Breast epithelium (tissue), 4 donors: ENCODE measurements at regions not wholly inside any gene's neighbourhood (a gene's known extent, or its start where the extent isn't known, plus 50 kb on each side); places are given as distances from the start of the nearest gene placed in this dataset.

Experiments
- DNase-seq, 2 donors: peaks; one replicate each; pipeline ENCODE4 v3.0.0-alpha.2; 2019; ENCODE audit warnings: low spot score in 2 of 2
- H3K27ac ChIP-seq, 2 donors: fragments of 200-600 bp; sonication (generic) in 1 of 2; one replicate each; pipeline ENCODE4 v1.5.1; 2016 to 2019; ENCODE audit warnings: mild to moderate bottlenecking in 1 of 2
- H3K27me3 ChIP-seq, 2 donors: fragments of 200-600 bp; sonication (generic) in 1 of 2; one replicate each; pipeline versions ENCODE4 v1.5.1 to v1.6.0; 2017 to 2019; ENCODE audit warnings: control low read depth in 1 of 2, mild to moderate bottlenecking in 1 of 2
- H3K36me3 ChIP-seq: fragments of 200-600 bp; one replicate; pipeline ENCODE4 v1.5.1; 2019
- H3K4me1 ChIP-seq, 2 donors: fragments of 200-600 bp; sonication (generic); one replicate each; pipeline ENCODE4 v1.5.1; 2016 to 2019; ENCODE audit warnings: control low read depth in 1 of 2
- H3K4me3 ChIP-seq, 3 donors: fragments of 200-600 bp; sonication (generic); 1 replicate in 2 of 3; 2 replicates in 1 of 3; pipeline ENCODE4 v1.5.1; 2016 to 2019; ENCODE audit warnings: mild to moderate bottlenecking in 3 of 3, moderate library complexity in 2 of 3
- H3K9me3 ChIP-seq, 2 donors: fragments of 200-600 bp; sonication (generic) in 1 of 2; one replicate each; pipeline ENCODE4 v1.5.1; 2016 to 2019; ENCODE audit warnings: control low read depth in 1 of 2
- POLR2A ChIP-seq: fragments of 450-650 bp; IDR thresholded peaks from one replicate; pipeline ENCODE4 v1.6.1; 2016; ENCODE audit warnings: antibody characterized with exemption, mild to moderate bottlenecking, moderate library complexity
- POLR2AphosphoS5 ChIP-seq, 3 donors: sonication (generic); formaldehyde crosslinking; IDR thresholded peaks; one replicate each; pipeline ENCODE4 v1.6.1; 2017; ENCODE audit warnings: antibody characterized with exemption in 3 of 3
- intact Hi-C: fragments of 100-400 bp; cut with DNase I; formaldehyde crosslinking; loops from one replicate; pipeline ENCODE4 v1.15.1; 2023; ENCODE audit warnings: low total_unique reads
- TF ChIP-seq, protein P1 (sequence below), 3 donors: fragments of 450-650 bp; IDR thresholded peaks; one replicate each; pipeline ENCODE4 v1.5.1; 2016 to 2017; ENCODE audit warnings: antibody characterized with exemption in 3 of 3, mild to moderate bottlenecking in 3 of 3, moderate library complexity in 3 of 3

DNA sequence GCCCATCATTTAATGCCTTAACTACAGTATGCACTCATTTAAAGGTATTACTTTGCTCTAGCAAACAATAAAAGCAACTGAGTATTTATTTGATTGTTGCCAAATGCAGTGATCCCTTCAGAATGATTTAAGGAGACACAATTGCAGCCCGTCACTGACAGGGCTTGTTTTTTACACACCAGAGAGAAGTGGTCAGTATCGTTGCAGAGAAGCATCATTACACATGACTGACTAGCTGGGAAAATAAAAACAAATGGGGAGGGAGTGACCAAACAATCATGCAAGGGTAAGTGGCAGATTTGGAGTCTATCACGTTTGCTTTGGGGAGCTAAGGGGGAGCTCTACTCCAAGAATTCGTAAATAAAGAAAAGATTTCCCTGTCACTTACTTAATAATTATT is 1685.3 kb upstream of the TENM3 start:
- no peaks in the 10 kb centered on the region for H3K4me1 ChIP-seq
- no peaks in the 10 kb centered on the region for H3K36me3 ChIP-seq
- DNase-seq, result no peak
- H3K27me3 ChIP-seq, result no peaks in the 10 kb centered on the region
- H3K27ac ChIP-seq, result no peak overlapping the region
- TF ChIP-seq, protein P1, sequence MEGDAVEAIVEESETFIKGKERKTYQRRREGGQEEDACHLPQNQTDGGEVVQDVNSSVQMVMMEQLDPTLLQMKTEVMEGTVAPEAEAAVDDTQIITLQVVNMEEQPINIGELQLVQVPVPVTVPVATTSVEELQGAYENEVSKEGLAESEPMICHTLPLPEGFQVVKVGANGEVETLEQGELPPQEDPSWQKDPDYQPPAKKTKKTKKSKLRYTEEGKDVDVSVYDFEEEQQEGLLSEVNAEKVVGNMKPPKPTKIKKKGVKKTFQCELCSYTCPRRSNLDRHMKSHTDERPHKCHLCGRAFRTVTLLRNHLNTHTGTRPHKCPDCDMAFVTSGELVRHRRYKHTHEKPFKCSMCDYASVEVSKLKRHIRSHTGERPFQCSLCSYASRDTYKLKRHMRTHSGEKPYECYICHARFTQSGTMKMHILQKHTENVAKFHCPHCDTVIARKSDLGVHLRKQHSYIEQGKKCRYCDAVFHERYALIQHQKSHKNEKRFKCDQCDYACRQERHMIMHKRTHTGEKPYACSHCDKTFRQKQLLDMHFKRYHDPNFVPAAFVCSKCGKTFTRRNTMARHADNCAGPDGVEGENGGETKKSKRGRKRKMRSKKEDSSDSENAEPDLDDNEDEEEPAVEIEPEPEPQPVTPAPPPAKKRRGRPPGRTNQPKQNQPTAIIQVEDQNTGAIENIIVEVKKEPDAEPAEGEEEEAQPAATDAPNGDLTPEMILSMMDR (IDR thresholded peaks at IDR 0.05), result no peak
- TF ChIP-seq POLR2AphosphoS5 (IDR thresholded peaks at IDR 0.05) (no peak), POLR2A (no peak)
- intact Hi-C loops, result no loop called here
- H3K4me3 ChIP-seq, result no peak overlapping the region
- H3K9me3 ChIP-seq, result no peaks in the 10 kb centered on the region

DNA sequence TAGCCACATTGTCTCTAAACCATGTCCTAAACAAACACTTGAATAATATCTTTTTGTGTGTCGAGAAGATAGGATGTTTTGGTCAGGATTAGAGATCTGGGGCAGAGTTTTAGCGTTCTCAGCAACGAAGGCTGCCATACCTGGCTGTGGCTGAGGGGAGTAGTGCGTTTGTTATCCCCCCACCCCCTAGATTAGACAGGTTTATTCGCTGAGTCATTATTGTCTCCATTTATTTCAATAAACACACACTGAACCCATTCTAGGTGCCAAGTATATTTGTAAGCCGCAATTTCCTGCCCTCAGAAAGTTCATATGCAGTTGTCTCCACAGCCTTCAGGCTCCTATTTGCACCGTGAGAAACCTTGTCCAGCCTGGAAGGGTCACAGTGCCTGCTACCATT is 1684.8 kb upstream of the TENM3 start:
- intact Hi-C loops, result no loop called here
- no peak for TF ChIP-seq POLR2A
- TF ChIP-seq, protein P1 (IDR thresholded peaks at IDR 0.05), result no peak
- no peak for TF ChIP-seq POLR2AphosphoS5 (IDR thresholded peaks at IDR 0.05)

DNA sequence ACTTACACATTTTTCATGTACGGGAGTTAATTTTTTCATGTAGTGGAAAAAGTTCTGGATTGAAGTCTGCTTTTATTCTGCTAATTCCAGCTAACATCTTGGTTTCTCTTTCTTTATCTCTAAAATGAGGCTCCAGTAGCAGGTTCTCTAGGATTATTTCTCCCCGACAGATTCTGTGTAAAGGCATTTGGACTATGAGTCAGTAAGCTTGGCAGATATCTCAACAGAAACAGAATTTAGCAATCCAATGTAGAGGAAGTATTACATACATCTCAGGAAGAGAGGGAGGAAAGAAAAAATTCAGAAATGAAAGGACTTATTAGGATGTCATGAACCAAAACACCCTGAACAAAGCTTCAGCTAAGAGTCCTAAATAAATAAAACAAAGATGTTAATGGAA is 1682.3 kb upstream of the TENM3 start:
- H3K36me3 ChIP-seq, result no peaks in the 10 kb centered on the region
- no peak for DNase-seq
- no peak overlapping the region for H3K4me3 ChIP-seq
- H3K27ac ChIP-seq, result no peak overlapping the region
- H3K4me1 ChIP-seq, result no peaks in the 10 kb centered on the region
- TF ChIP-seq POLR2AphosphoS5 (IDR thresholded peaks at IDR 0.05), result no peak
- TF ChIP-seq, protein P1 (IDR thresholded peaks at IDR 0.05), result no peak
- TF ChIP-seq POLR2A, result no peak
- H3K9me3 ChIP-seq, result no peaks in the 10 kb centered on the region
- intact Hi-C loops, result no loop called here
- no peaks in the 10 kb centered on the region for H3K27me3 ChIP-seq

More for the DNA sequence above, 1684.8 kb upstream of the TENM3 start:
- no peak for DNase-seq
- H3K36me3 ChIP-seq, result no peaks in the 10 kb centered on the region
- H3K27ac ChIP-seq, result no peak overlapping the region
- H3K9me3 ChIP-seq, result no peaks in the 10 kb centered on the region
- no peaks in the 10 kb centered on the region for H3K4me1 ChIP-seq
- no peaks in the 10 kb centered on the region for H3K27me3 ChIP-seq
- no peak overlapping the region for H3K4me3 ChIP-seq

DNA sequence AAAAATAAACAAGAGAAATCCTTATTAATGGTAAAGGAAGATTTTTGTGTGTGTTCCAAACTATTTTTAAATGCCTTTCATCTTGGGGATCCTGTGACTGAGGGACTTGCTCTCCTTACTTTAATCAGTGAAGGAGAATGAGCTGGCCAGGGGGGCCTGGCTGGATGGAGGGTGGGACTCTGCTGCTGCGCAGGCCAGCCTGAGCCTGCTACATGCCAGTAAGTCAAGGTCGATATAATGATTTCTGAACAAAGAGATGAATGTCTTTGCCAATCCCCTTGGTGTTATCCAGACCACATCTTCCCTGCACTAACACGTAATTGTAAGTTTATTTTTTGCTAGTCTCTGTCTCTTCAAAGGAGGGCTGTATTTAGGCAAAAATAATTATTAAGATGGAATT is 1679.2 kb upstream of the TENM3 start:
- intact Hi-C loops, result no loop called here
- Histone ChIP-seq H3K9me3 (no peaks in the 10 kb centered on the region), H3K27me3 (no peaks in the 10 kb centered on the region), H3K4me1 (no peaks in the 10 kb centered on the region), H3K27ac (no peak overlapping the region), H3K36me3 (no peaks in the 10 kb centered on the region), H3K4me3 (peak overlapping the region in 1 of 3 donors; percentile 40)
- TF ChIP-seq POLR2AphosphoS5 (IDR thresholded peaks at IDR 0.05), result no peak
- TF ChIP-seq, protein P1 (IDR thresholded peaks at IDR 0.05), result no peak
- TF ChIP-seq POLR2A, result no peak
- no peak for DNase-seq

DNA sequence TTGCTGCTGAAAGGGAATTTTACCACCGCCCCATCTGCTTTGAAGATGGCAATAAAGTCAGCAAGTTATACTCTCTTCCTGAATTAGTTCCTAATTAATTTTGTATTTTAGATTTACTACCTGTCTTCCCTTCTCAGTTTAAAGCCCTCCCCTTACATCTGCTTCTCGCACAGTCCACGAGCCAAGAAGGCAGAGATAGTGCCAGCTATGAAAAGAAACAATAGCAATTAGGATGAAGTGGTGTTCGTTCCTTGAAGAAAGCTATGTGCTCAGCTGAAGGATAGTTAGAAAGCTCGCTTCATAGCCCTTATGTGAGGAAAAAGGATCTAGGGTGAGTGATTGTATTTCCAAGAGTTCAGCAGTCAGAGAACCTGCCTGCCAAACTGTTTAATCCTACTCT is 1678.8 kb upstream of the TENM3 start:
- no peaks in the 10 kb centered on the region for H3K4me1 ChIP-seq
- no peaks in the 10 kb centered on the region for H3K27me3 ChIP-seq
- TF ChIP-seq POLR2A (no peak), POLR2AphosphoS5 (IDR thresholded peaks at IDR 0.05) (no peak)
- TF ChIP-seq, protein P1 (IDR thresholded peaks at IDR 0.05), result no peak
- no peak for DNase-seq
- H3K9me3 ChIP-seq, result no peaks in the 10 kb centered on the region
- peak overlapping the region in 1 of 3 donors; percentile 40 for H3K4me3 ChIP-seq
- H3K36me3 ChIP-seq, result no peaks in the 10 kb centered on the region
- no peak overlapping the region for H3K27ac ChIP-seq
- intact Hi-C loops, result no loop called here
